Heart left ventricle (tissue), 13 donors: ENCODE measurements at regions not wholly inside any gene's neighbourhood (a gene's known extent, or its start where the extent isn't known, plus 50 kb on each side); places are given as distances from the start of the nearest gene placed in this dataset.

Experiments used
- POLR2A ChIP-seq, 2 donors: fragments of 450-650 bp; IDR thresholded peaks; one replicate each; pipeline ENCODE4 v1.6.1; 2017; ENCODE audit warnings: antibody characterized with exemption in 2 of 2, mild to moderate bottlenecking in 2 of 2, moderate library complexity in 2 of 2
- TF ChIP-seq, protein P1 (sequence below), 12 donors: fragments of 200-600 bp; sonication (generic) in 4 of 12; IDR thresholded peaks; one replicate each; pipeline versions ENCODE4 v1.5.0 to v1.8.0; 2018 to 2022; ENCODE audit warnings: antibody characterized with exemption in 12 of 12, mild to moderate bottlenecking in 5 of 12
- donor health status: ischemic (EF 13 %, LVEDD 7.1; RV severe dilation, severe dysfunction).
- donor health status: DM: no; HTN: yes; CAD: no.
- donor health status: DM: no; HTN: no; CAD: no.
- donor health status: ischemic (EF 25% LVEDD 6.9; RV normal size, moderate dysfunction).
- donor health status: ischemic (EF 25% LVEDD 5.7; RV mildly dilated, moderate dysfunction).
- donor health status: ischemic (EF 35%, LVEDD 5.7; RV mildly dilated, moderate dysfunction).
- donor health status: nonischemic (EF 11% LVEDD 7.7; RV severe dilation, severe dysfunction).
- donor health status: DM: yes; HTN: yes; CAD: no.
- donor health status: PGD.
- donor health status: ischemic (EF 29% LVEDD 5.4; RV normal size, mild dysfunction).
- donor health status: nonischemic (EF 23%, LVEDD 6.1; RV moderate dilation, normal function).

DNA sequence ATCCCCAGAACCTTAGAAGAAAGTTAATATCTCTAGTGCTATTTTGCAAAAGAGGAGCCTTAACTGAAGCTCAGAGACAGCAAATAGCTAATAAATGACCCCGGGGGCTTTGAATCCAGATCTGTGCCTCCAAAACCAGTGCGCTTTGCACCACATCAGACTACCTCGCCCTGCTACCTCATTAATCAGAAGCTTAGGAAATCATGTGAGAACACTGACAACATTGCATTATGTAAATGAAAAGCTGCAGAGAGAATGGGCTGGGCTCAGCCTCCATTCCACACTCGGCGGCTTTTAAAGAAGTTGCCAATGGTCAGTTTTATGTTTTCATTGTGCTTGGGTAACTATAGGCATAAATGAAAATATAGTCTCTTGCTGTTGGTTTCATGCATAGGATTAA is 54.0 kb upstream of the STMND1 start:
- TF ChIP-seq, protein P1, sequence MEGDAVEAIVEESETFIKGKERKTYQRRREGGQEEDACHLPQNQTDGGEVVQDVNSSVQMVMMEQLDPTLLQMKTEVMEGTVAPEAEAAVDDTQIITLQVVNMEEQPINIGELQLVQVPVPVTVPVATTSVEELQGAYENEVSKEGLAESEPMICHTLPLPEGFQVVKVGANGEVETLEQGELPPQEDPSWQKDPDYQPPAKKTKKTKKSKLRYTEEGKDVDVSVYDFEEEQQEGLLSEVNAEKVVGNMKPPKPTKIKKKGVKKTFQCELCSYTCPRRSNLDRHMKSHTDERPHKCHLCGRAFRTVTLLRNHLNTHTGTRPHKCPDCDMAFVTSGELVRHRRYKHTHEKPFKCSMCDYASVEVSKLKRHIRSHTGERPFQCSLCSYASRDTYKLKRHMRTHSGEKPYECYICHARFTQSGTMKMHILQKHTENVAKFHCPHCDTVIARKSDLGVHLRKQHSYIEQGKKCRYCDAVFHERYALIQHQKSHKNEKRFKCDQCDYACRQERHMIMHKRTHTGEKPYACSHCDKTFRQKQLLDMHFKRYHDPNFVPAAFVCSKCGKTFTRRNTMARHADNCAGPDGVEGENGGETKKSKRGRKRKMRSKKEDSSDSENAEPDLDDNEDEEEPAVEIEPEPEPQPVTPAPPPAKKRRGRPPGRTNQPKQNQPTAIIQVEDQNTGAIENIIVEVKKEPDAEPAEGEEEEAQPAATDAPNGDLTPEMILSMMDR (IDR thresholded peaks at IDR 0.05): no peak
- TF ChIP-seq POLR2A (IDR thresholded peaks at IDR 0.05): no peak
